ENCODE measurements at regions not wholly inside any gene's neighbourhood (a gene's known extent, or its start where the extent isn't known, plus 50 kb on each side); places are given as distances from the start of the nearest gene placed in this dataset.

- Mint-ChIP-seq H3K27ac (no peak overlapping the region), H3K9me3 (peaks cover 19% of the 10 kb centered on the region), H3K4me1 (no peaks in the 10 kb centered on the region), H3K4me3 (no peak overlapping the region), H3K36me3 (no peaks in the 10 kb centered on the region; the same call in 1 of the 2 replicates), H3K27me3 (ENCODE audit: low read depth) (no peaks in the 10 kb centered on the region)
- DNase-seq (ENCODE audit: low spot score), result no peak
- no peak for ATAC-seq
- ChIA-PET POLR2A (no interaction called here), CTCF (no interaction called here)
- no peak for TF ChIP-seq NFATC4 (CRISPR knock-in tag; IDR thresholded peaks at IDR 0.05)
- TF ChIP-seq OVOL2 (CRISPR knock-in tag; IDR thresholded peaks at IDR 0.05; ENCODE audit: borderline replicate concordance), result no peak
These were observed 274.8 kb upstream of the CCNG1 start for GRCh38 chr5:163162645-163163044.

GRCh38 chr5:163163858-163164257 is 273.5 kb upstream of the CCNG1 start:
- ChIA-PET CTCF (no interaction called here), POLR2A (no interaction called here)
- no peak for ATAC-seq
- Mint-ChIP-seq H3K9me3 (peaks cover 19% of the 10 kb centered on the region), H3K27me3 (ENCODE audit: low read depth) (no peaks in the 10 kb centered on the region), H3K4me3 (no peak overlapping the region), H3K27ac (no peak overlapping the region), H3K4me1 (no peaks in the 10 kb centered on the region), H3K36me3 (no peaks in the 10 kb centered on the region; the same call in 1 of the 2 replicates)
- TF ChIP-seq ZBTB43 (CRISPR knock-in tag; IDR thresholded peaks at IDR 0.05), result no peak
- TF ChIP-seq, protein P1, sequence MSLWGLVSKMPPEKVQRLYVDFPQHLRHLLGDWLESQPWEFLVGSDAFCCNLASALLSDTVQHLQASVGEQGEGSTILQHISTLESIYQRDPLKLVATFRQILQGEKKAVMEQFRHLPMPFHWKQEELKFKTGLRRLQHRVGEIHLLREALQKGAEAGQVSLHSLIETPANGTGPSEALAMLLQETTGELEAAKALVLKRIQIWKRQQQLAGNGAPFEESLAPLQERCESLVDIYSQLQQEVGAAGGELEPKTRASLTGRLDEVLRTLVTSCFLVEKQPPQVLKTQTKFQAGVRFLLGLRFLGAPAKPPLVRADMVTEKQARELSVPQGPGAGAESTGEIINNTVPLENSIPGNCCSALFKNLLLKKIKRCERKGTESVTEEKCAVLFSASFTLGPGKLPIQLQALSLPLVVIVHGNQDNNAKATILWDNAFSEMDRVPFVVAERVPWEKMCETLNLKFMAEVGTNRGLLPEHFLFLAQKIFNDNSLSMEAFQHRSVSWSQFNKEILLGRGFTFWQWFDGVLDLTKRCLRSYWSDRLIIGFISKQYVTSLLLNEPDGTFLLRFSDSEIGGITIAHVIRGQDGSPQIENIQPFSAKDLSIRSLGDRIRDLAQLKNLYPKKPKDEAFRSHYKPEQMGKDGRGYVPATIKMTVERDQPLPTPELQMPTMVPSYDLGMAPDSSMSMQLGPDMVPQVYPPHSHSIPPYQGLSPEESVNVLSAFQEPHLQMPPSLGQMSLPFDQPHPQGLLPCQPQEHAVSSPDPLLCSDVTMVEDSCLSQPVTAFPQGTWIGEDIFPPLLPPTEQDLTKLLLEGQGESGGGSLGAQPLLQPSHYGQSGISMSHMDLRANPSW (CRISPR knock-in tag; conservative IDR thresholded peaks at IDR 0.05; ENCODE audit: low read depth), result no peak
- TF ChIP-seq ESRRA (CRISPR knock-in tag; IDR thresholded peaks at IDR 0.05; ENCODE audit: borderline replicate concordance), result no peak
- no peak for TF ChIP-seq IRF2 (CRISPR knock-in tag; IDR thresholded peaks at IDR 0.05; ENCODE audit: borderline replicate concordance, low read depth)
- TF ChIP-seq ZBTB21 (CRISPR knock-in tag; IDR thresholded peaks at IDR 0.05; ENCODE audit: borderline replicate concordance), result no peak
- TF ChIP-seq, protein P2, sequence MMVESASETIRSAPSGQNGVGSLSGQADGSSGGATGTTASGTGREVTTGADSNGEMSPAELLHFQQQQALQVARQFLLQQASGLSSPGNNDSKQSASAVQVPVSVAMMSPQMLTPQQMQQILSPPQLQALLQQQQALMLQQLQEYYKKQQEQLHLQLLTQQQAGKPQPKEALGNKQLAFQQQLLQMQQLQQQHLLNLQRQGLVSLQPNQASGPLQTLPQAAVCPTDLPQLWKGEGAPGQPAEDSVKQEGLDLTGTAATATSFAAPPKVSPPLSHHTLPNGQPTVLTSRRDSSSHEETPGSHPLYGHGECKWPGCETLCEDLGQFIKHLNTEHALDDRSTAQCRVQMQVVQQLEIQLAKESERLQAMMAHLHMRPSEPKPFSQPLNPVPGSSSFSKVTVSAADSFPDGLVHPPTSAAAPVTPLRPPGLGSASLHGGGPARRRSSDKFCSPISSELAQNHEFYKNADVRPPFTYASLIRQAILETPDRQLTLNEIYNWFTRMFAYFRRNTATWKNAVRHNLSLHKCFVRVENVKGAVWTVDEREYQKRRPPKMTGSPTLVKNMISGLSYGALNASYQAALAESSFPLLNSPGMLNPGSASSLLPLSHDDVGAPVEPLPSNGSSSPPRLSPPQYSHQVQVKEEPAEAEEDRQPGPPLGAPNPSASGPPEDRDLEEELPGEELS (CRISPR knock-in tag; IDR thresholded peaks at IDR 0.05), result no peak
- TF ChIP-seq RELA (CRISPR knock-in tag; IDR thresholded peaks at IDR 0.05; ENCODE audit: borderline replicate concordance), result no peak
- TF ChIP-seq GTF2I (CRISPR knock-in tag; conservative IDR thresholded peaks at IDR 0.05), result no peak
- TF ChIP-seq FOXP1 (CRISPR knock-in tag; IDR thresholded peaks at IDR 0.05; ENCODE audit: borderline replicate concordance), result no peak
- TF ChIP-seq ZNF512 (CRISPR knock-in tag; IDR thresholded peaks at IDR 0.05; ENCODE audit: borderline replicate concordance), result no peak
- TF ChIP-seq ETV6 (CRISPR knock-in tag; IDR thresholded peaks at IDR 0.05), result no peak
- TF ChIP-seq NR3C1 (CRISPR knock-in tag; conservative IDR thresholded peaks at IDR 0.05; ENCODE audit: low read depth), result no peak
- TF ChIP-seq ZNF317 (CRISPR knock-in tag; IDR thresholded peaks at IDR 0.05; ENCODE audit: borderline replicate concordance, low read depth), result no peak
- TF ChIP-seq CREB1 (CRISPR knock-in tag; IDR thresholded peaks at IDR 0.05), result no peak
- no peak for TF ChIP-seq ERG (CRISPR knock-in tag; IDR thresholded peaks at IDR 0.05)
- no peak for DNase-seq (ENCODE audit: low spot score)

All from WTC11 (cell line).